ENCODE measurements at regions not wholly inside any gene's neighbourhood (a gene's known extent, or its start where the extent isn't known, plus 50 kb on each side); places are given as distances from the start of the nearest gene placed in this dataset.
"Not testable (repeated sequence)": the region's sequence is repeated elsewhere in the genome, so short reads cannot be mapped to it uniquely, and the experiment has no call there.

GRCh38 chr7:119640861-119641260, 632.1 kb upstream of the KCND2 start:
- H3K27ac ChIP-seq: no peak overlapping the region
- H3K27me3 ChIP-seq: no peaks in the 10 kb centered on the region
- no peaks in the 10 kb centered on the region for H3K36me3 ChIP-seq
- TF ChIP-seq POLR2A (IDR thresholded peaks at IDR 0.05) (no peak), CTCF (IDR thresholded peaks at IDR 0.05) (no peak), POLR2AphosphoS5 (IDR thresholded peaks at IDR 0.05) (no peak)
- H3K4me3 ChIP-seq: no peak overlapping the region
- peaks cover 0 to 2% of the 10 kb centered on the region in 2 donors for H3K9me3 ChIP-seq
- H3K4me1 ChIP-seq: no peaks in the 10 kb centered on the region
- DNase-seq (ENCODE audit: low spot score in 2 of 2): no peak
- intact Hi-C loops (cut with DNase I; ENCODE audit: low total_unique reads): no loop called here

GRCh38 chr7:119643558-119643957, 629.4 kb upstream of the KCND2 start:
- Histone ChIP-seq H3K9me3 (no peaks in the 10 kb centered on the region), H3K4me3 (no peak overlapping the region), H3K36me3 (no peaks in the 10 kb centered on the region), H3K27ac (no peak overlapping the region), H3K27me3 (no peaks in the 10 kb centered on the region), H3K4me1 (no peaks in the 10 kb centered on the region)
- intact Hi-C loops (cut with DNase I; ENCODE audit: low total_unique reads): no loop called here
- no peak for DNase-seq (ENCODE audit: low spot score in 2 of 2)
- TF ChIP-seq CTCF (IDR thresholded peaks at IDR 0.05) (no peak), POLR2AphosphoS5 (IDR thresholded peaks at IDR 0.05) (no peak), POLR2A (IDR thresholded peaks at IDR 0.05) (no peak)

- Histone ChIP-seq H3K9me3 (no peaks in the 10 kb centered on the region), H3K4me1 (no peaks in the 10 kb centered on the region), H3K27me3 (no peaks in the 10 kb centered on the region), H3K4me3 (no peak overlapping the region), H3K27ac (no peak overlapping the region), H3K36me3 (no peaks in the 10 kb centered on the region)
- intact Hi-C loops (cut with DNase I; ENCODE audit: low total_unique reads): no loop called here
- no peak for DNase-seq (ENCODE audit: low spot score in 2 of 2)
- TF ChIP-seq POLR2AphosphoS5 (IDR thresholded peaks at IDR 0.05): no peak
- no peak for TF ChIP-seq CTCF (IDR thresholded peaks at IDR 0.05)
- no peak for TF ChIP-seq POLR2A (IDR thresholded peaks at IDR 0.05)
These were observed 625.7 kb upstream of the KCND2 start for GRCh38 chr7:119647286-119647685.

GRCh38 chr7:119648752-119649151, 624.2 kb upstream of the KCND2 start:
- not testable (repeated sequence) for H3K27ac ChIP-seq, H3K4me3 ChIP-seq, H3K9me3 ChIP-seq

GRCh38 chr7:119660080-119660479, 612.9 kb upstream of the KCND2 start:
- DNase-seq (ENCODE audit: low spot score in 2 of 2): no peak
- TF ChIP-seq POLR2AphosphoS5 (IDR thresholded peaks at IDR 0.05) (no peak), CTCF (IDR thresholded peaks at IDR 0.05) (no peak), POLR2A (IDR thresholded peaks at IDR 0.05) (no peak)
- Histone ChIP-seq H3K4me3 (no peak overlapping the region), H3K9me3 (no peaks in the 10 kb centered on the region), H3K4me1 (no peaks in the 10 kb centered on the region), H3K36me3 (no peaks in the 10 kb centered on the region), H3K27ac (no peak overlapping the region), H3K27me3 (no peaks in the 10 kb centered on the region)
- intact Hi-C loops (cut with DNase I; ENCODE audit: low total_unique reads): loop anchor here (10.0 kb wide), 1 partner anchor 335 kb away; no protein-coding TSS in a partner anchor

More at GRCh38 chr7:119648752-119649151, 624.2 kb upstream of the KCND2 start:
- H3K36me3 ChIP-seq; H3K4me1 ChIP-seq; DNase-seq (ENCODE audit: low spot score in 2 of 2); H3K27me3 ChIP-seq; intact Hi-C loops (cut with DNase I; ENCODE audit: low total_unique reads): not testable (repeated sequence)

- TF ChIP-seq POLR2AphosphoS5 (IDR thresholded peaks at IDR 0.05) (no peak), POLR2A (IDR thresholded peaks at IDR 0.05) (no peak), CTCF (IDR thresholded peaks at IDR 0.05) (no peak)
- Histone ChIP-seq H3K9me3 (no peaks in the 10 kb centered on the region), H3K4me1 (no peaks in the 10 kb centered on the region), H3K27me3 (no peaks in the 10 kb centered on the region), H3K4me3 (no peak overlapping the region), H3K27ac (no peak overlapping the region), H3K36me3 (no peaks in the 10 kb centered on the region)
- intact Hi-C loops (cut with DNase I; ENCODE audit: low total_unique reads): loop anchor here (10.0 kb wide), 1 partner anchor 340 kb away; no protein-coding TSS in a partner anchor
- no peak for DNase-seq (ENCODE audit: low spot score in 2 of 2)
These were observed 608.4 kb upstream of the KCND2 start for GRCh38 chr7:119664601-119665000.

Data from breast epithelium (tissue), 4 donors.